Liver (tissue), 3 donors: ENCODE measurements at regions not wholly inside any gene's neighbourhood (a gene's known extent, or its start where the extent isn't known, plus 50 kb on each side); places are given as distances from the start of the nearest gene placed in this dataset.

Experiments used
- ATF3 ChIP-seq: IDR thresholded peaks from 2 replicates; pipeline ENCODE4 v1.6.1; 2016; ENCODE audit warnings: antibody characterized with exemption
- CTCF ChIP-seq: fragments of 150-350 bp; IDR thresholded peaks from 2 replicates; pipeline ENCODE4 v1.5.1; 2017; ENCODE audit warnings: improper control_type of control experiment, low read depth, low read length; ENCODE audit not compliant: missing input control
- EGR1 ChIP-seq, 2 donors: IDR thresholded peaks; 2 replicates each; pipeline ENCODE4 v1.6.1; 2016 to 2018; ENCODE audit warnings: antibody characterized with exemption in 2 of 2, low read depth in 2 of 2
- HNF4A ChIP-seq, 2 donors: conservative IDR thresholded peaks; 2 replicates each; pipeline ENCODE4 v1.6.1; 2016; ENCODE audit warnings: antibody characterized with exemption in 2 of 2, mild to moderate bottlenecking in 2 of 2
- MAX ChIP-seq: IDR thresholded peaks from 2 replicates; pipeline ENCODE4 v1.6.1; 2016; ENCODE audit warnings: antibody characterized with exemption
- TAF1 ChIP-seq: conservative IDR thresholded peaks from 2 replicates; pipeline ENCODE4 v1.6.1; 2016; ENCODE audit warnings: antibody characterized with exemption, mild to moderate bottlenecking
- YY1 ChIP-seq: IDR thresholded peaks from 2 replicates; pipeline ENCODE4 v1.6.1; 2016; ENCODE audit warnings: antibody characterized with exemption, mild to moderate bottlenecking
- ZBTB33 ChIP-seq: IDR thresholded peaks from 2 replicates; pipeline ENCODE4 v1.6.1; 2016; ENCODE audit warnings: antibody characterized with exemption
- donor health status: healthy.
- donor health status: healthy.

DNA sequence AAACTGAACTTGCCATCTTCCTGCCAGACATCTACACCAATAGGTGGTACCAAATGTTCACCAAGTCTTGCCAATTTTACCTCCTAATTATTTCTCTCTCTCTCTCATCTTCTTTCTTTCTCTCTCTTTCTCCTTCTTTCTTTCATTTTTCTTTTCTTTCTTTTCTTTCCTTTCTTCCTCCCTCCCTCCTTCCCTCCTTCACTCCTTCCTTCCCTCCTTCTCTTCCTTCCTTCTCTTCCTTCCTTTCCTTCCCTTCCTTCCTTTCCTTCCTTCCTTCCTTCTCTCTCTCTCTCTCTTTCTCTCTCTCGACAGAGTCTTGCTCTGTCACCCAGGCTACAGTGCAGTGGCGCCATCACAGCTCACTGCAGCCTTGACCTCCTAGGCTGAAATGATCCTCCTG lies 55.4 kb upstream of the PSMA6 start:
- no peak for TF ChIP-seq MAX
- no peak for TF ChIP-seq EGR1 (IDR thresholded peaks at IDR 0.05; ENCODE audit: low read depth in 2 of 2)
- TF ChIP-seq CTCF: no peak
- TF ChIP-seq YY1: no peak
- TF ChIP-seq ATF3: no peak
- TF ChIP-seq ZBTB33: no peak
- TF ChIP-seq HNF4A (conservative IDR thresholded peaks at IDR 0.05): no peak
- TF ChIP-seq TAF1: no peak
